ENCODE measurements at regions not wholly inside any gene's neighbourhood (a gene's known extent, or its start where the extent isn't known, plus 50 kb on each side); places are given as distances from the start of the nearest gene placed in this dataset.

GRCh38 chr2:18503376-18504228, 56.9 kb downstream of the RDH14 start:
- no peak for DNase-seq

- no peak for DNase-seq
Measured at GRCh38 chr2:18502142-18502541, 58.3 kb downstream of the RDH14 start.

GRCh38 chr2:18501729-18502128, 58.7 kb downstream of the RDH14 start:
- DNase-seq, result no peak

GRCh38 chr2:18501156-18501555, 59.3 kb downstream of the RDH14 start:
- DNase-seq, result no peak

- DNase-seq, result no peak
Measured at GRCh38 chr2:18500333-18500732, 60.1 kb downstream of the RDH14 start.

GRCh38 chr2:18498531-18498930, 61.9 kb downstream of the RDH14 start:
- no peak for DNase-seq

- no peak for DNase-seq
Measured at GRCh38 chr2:18496516-18496915, 63.9 kb downstream of the RDH14 start.

GRCh38 chr2:18495058-18495457, 65.4 kb downstream of the RDH14 start:
- DNase-seq, result no peak

- DNase-seq, result no peak
Measured at GRCh38 chr2:18492721-18493120, 67.7 kb downstream of the RDH14 start.

GRCh38 chr2:18491577-18491976, 68.9 kb downstream of the RDH14 start:
- DNase-seq, result no peak

GRCh38 chr2:18490901-18491300, 69.6 kb downstream of the RDH14 start:
- no peak for DNase-seq

- no peak for DNase-seq
Measured at GRCh38 chr2:18487106-18487913, 73.1 kb downstream of the RDH14 start.

GRCh38 chr2:18484625-18485024, 75.8 kb downstream of the RDH14 start:
- no peak for DNase-seq

GRCh38 chr2:18483896-18484295, 76.6 kb downstream of the RDH14 start:
- no peak for DNase-seq

- no peak for DNase-seq
Measured at GRCh38 chr2:18482666-18483065, 77.8 kb downstream of the RDH14 start.

- DNase-seq, result no peak
Measured at GRCh38 chr2:18479947-18480369, 80.5 kb downstream of the RDH14 start.

GRCh38 chr2:18477293-18477692, 83.2 kb downstream of the RDH14 start:
- DNase-seq, result no peak

GRCh38 chr2:18476484-18476883, 84.0 kb downstream of the RDH14 start:
- DNase-seq, result no peak

GRCh38 chr2:18475884-18476283, 84.6 kb downstream of the RDH14 start:
- DNase-seq, result no peak

- no peak for DNase-seq
Measured at GRCh38 chr2:18474700-18475099, 85.8 kb downstream of the RDH14 start.

- no peak for DNase-seq
Measured at GRCh38 chr2:18473241-18474181, 86.9 kb downstream of the RDH14 start.

GRCh38 chr2:18467749-18468360, 92.6 kb downstream of the RDH14 start:
- no peak for DNase-seq

All from CD4-positive, alpha-beta T cell treated with Interleukin-4 for 4 hours (primary cell).